Astrocyte of the spinal cord (primary cell): ENCODE measurements at regions not wholly inside any gene's neighbourhood (a gene's known extent, or its start where the extent isn't known, plus 50 kb on each side); places are given as distances from the start of the nearest gene placed in this dataset.

Experiments used
- DNase-seq: peaks from one replicate; pipeline ENCODE4 v3.0.0; 2011; ENCODE audit warnings: low read depth, low spot score
- H3K4me3 ChIP-seq: 2 replicates; pipeline ENCODE4 v1.5.1; 2011; ENCODE audit warnings: low read depth, mild to moderate bottlenecking, low read length, moderate library complexity
- in situ Hi-C: cut with HindIII; loops from 2 replicates; pipeline ENCODE4 v1.10.0; 2017; ENCODE audit warnings: low sequenced_read_pairs
- TF ChIP-seq, protein P1 (sequence below): IDR thresholded peaks from 2 replicates; pipeline ENCODE4 v1.5.1; 2012; ENCODE audit warnings: low read depth, mild to moderate bottlenecking, low read length, inconsistent platforms

GRCh38 chr10:109007514-109007913 is 915.8 kb downstream of the XPNPEP1 start:
- TF ChIP-seq, protein P1, sequence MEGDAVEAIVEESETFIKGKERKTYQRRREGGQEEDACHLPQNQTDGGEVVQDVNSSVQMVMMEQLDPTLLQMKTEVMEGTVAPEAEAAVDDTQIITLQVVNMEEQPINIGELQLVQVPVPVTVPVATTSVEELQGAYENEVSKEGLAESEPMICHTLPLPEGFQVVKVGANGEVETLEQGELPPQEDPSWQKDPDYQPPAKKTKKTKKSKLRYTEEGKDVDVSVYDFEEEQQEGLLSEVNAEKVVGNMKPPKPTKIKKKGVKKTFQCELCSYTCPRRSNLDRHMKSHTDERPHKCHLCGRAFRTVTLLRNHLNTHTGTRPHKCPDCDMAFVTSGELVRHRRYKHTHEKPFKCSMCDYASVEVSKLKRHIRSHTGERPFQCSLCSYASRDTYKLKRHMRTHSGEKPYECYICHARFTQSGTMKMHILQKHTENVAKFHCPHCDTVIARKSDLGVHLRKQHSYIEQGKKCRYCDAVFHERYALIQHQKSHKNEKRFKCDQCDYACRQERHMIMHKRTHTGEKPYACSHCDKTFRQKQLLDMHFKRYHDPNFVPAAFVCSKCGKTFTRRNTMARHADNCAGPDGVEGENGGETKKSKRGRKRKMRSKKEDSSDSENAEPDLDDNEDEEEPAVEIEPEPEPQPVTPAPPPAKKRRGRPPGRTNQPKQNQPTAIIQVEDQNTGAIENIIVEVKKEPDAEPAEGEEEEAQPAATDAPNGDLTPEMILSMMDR: no peak
- in situ Hi-C loops: no loop called here

GRCh38 chr10:108990441-108990840 is 932.9 kb downstream of the XPNPEP1 start:
- no peak overlapping the region for H3K4me3 ChIP-seq
- no peak for DNase-seq
- in situ Hi-C loops: no loop called here
- TF ChIP-seq, protein P1: no peak

More at GRCh38 chr10:109007514-109007913, 915.8 kb downstream of the XPNPEP1 start:
- no peak overlapping the region for H3K4me3 ChIP-seq
- DNase-seq: no peak

GRCh38 chr10:108989976-108990375 is 933.3 kb downstream of the XPNPEP1 start:
- TF ChIP-seq, protein P1: no peak
- DNase-seq: no peak
- H3K4me3 ChIP-seq: no peak overlapping the region
- in situ Hi-C loops: no loop called here

- TF ChIP-seq, protein P1: no peak
- in situ Hi-C loops: no loop called here
- H3K4me3 ChIP-seq: no peak overlapping the region
- no peak for DNase-seq
Observed at GRCh38 chr10:108982159-108982558, 941.2 kb downstream of the XPNPEP1 start.

GRCh38 chr10:108980869-108981268 is 942.4 kb downstream of the XPNPEP1 start:
- TF ChIP-seq, protein P1: no peak
- in situ Hi-C loops: no loop called here
- no peak overlapping the region for H3K4me3 ChIP-seq
- DNase-seq: no peak

GRCh38 chr10:108975459-108976058 is 947.8 kb downstream of the XPNPEP1 start:
- no peak overlapping the region for H3K4me3 ChIP-seq
- TF ChIP-seq, protein P1: no peak
- no peak for DNase-seq
- in situ Hi-C loops: no loop called here
